ENCODE measurements at regions not wholly inside any gene's neighbourhood (a gene's known extent, or its start where the extent isn't known, plus 50 kb on each side); places are given as distances from the start of the nearest gene placed in this dataset.

GRCh38 chr14:27916326-27916725 lies 850.3 kb upstream of the FOXG1 start:
- H3K4me1 ChIP-seq (ENCODE audit: low read depth), result no peaks in the 10 kb centered on the region
- TF ChIP-seq CTCF (IDR thresholded peaks at IDR 0.05; ENCODE audit: low read depth, low read length), result no peak
- no peak overlapping the region for H3K4me3 ChIP-seq
- H3K27ac ChIP-seq, result no peak overlapping the region
- no peaks in the 10 kb centered on the region for H3K36me3 ChIP-seq
- no peak for DNase-seq (ENCODE audit: low read depth in 1 of 2, low spot score in 1 of 2)
- H3K9me3 ChIP-seq (ENCODE audit: low read depth), result no peaks in the 10 kb centered on the region
- H3K27me3 ChIP-seq, result no peaks in the 10 kb centered on the region

GRCh38 chr14:27917896-27918295 lies 848.7 kb upstream of the FOXG1 start:
- TF ChIP-seq CTCF (IDR thresholded peaks at IDR 0.05; ENCODE audit: low read depth, low read length), result no peak
- Histone ChIP-seq H3K36me3 (no peaks in the 10 kb centered on the region), H3K4me3 (no peak overlapping the region), H3K4me1 (ENCODE audit: low read depth) (no peaks in the 10 kb centered on the region), H3K9me3 (ENCODE audit: low read depth) (no peaks in the 10 kb centered on the region), H3K27ac (no peak overlapping the region), H3K27me3 (no peaks in the 10 kb centered on the region)
- no peak for DNase-seq (ENCODE audit: low read depth in 1 of 2, low spot score in 1 of 2)

- Histone ChIP-seq H3K9me3 (ENCODE audit: low read depth) (no peaks in the 10 kb centered on the region), H3K36me3 (no peaks in the 10 kb centered on the region), H3K27ac (no peak overlapping the region), H3K4me1 (ENCODE audit: low read depth) (no peaks in the 10 kb centered on the region), H3K27me3 (no peaks in the 10 kb centered on the region), H3K4me3 (no peak overlapping the region)
- DNase-seq (ENCODE audit: low read depth in 1 of 2, low spot score in 1 of 2), result no peak
- TF ChIP-seq CTCF (IDR thresholded peaks at IDR 0.05; ENCODE audit: low read depth, low read length), result no peak
Observed at GRCh38 chr14:27927519-27927918, 839.1 kb upstream of the FOXG1 start.

GRCh38 chr14:27929797-27930347 lies 836.7 kb upstream of the FOXG1 start:
- Histone ChIP-seq H3K4me1 (ENCODE audit: low read depth) (no peaks in the 10 kb centered on the region), H3K4me3 (no peak overlapping the region), H3K9me3 (ENCODE audit: low read depth) (no peaks in the 10 kb centered on the region), H3K36me3 (no peaks in the 10 kb centered on the region), H3K27ac (no peak overlapping the region), H3K27me3 (no peaks in the 10 kb centered on the region)
- DNase-seq (ENCODE audit: low read depth in 1 of 2, low spot score in 1 of 2), result no peak
- TF ChIP-seq CTCF (IDR thresholded peaks at IDR 0.05; ENCODE audit: low read depth, low read length), result no peak

- Histone ChIP-seq H3K36me3 (no peaks in the 10 kb centered on the region), H3K9me3 (ENCODE audit: low read depth) (no peaks in the 10 kb centered on the region), H3K4me3 (no peak overlapping the region), H3K27me3 (no peaks in the 10 kb centered on the region), H3K4me1 (ENCODE audit: low read depth) (no peaks in the 10 kb centered on the region), H3K27ac (no peak overlapping the region)
- TF ChIP-seq CTCF (IDR thresholded peaks at IDR 0.05; ENCODE audit: low read depth, low read length), result no peak
- no peak for DNase-seq (ENCODE audit: low read depth in 1 of 2, low spot score in 1 of 2)
Observed at GRCh38 chr14:27938392-27938791, 828.2 kb upstream of the FOXG1 start.

- H3K36me3 ChIP-seq, result no peaks in the 10 kb centered on the region
Observed at GRCh38 chr14:27945512-27945911, 821.1 kb upstream of the FOXG1 start.

More at GRCh38 chr14:27945512-27945911, 821.1 kb upstream of the FOXG1 start:
- no peak for DNase-seq (ENCODE audit: low read depth in 1 of 2, low spot score in 1 of 2)
- H3K4me1 ChIP-seq (ENCODE audit: low read depth), result no peaks in the 10 kb centered on the region
- no peak overlapping the region for H3K27ac ChIP-seq
- no peak overlapping the region for H3K4me3 ChIP-seq
- no peak for TF ChIP-seq CTCF (IDR thresholded peaks at IDR 0.05; ENCODE audit: low read depth, low read length)
- H3K9me3 ChIP-seq (ENCODE audit: low read depth), result no peaks in the 10 kb centered on the region
- no peaks in the 10 kb centered on the region for H3K27me3 ChIP-seq
